Cardiac muscle cell (in vitro differentiated cells and primary cell): ENCODE measurements at regions not wholly inside any gene's neighbourhood (a gene's known extent, or its start where the extent isn't known, plus 50 kb on each side); places are given as distances from the start of the nearest gene placed in this dataset.

Source experiments
- DNase-seq, 2 donors: peaks; one replicate each; pipeline versions ENCODE4 v3.0.0 to v3.0.0-alpha.2; 2010 to 2017; ENCODE audit warnings: low read depth in 1 of 2, low spot score in 1 of 2
- H3K27ac ChIP-seq: fragments of 200-600 bp; sonication (generic); 2 replicates; pipeline ENCODE4 v1.5.1; 2016
- H3K27me3 ChIP-seq: fragments of 200-600 bp; sonication (generic); 2 replicates; pipeline ENCODE4 v1.6.0; 2016; ENCODE audit warnings: control low read depth
- H3K36me3 ChIP-seq: fragments of 200-600 bp; sonication (generic); 2 replicates; pipeline ENCODE4 v1.5.1; 2016; ENCODE audit warnings: control low read depth
- H3K4me1 ChIP-seq: fragments of 200-600 bp; sonication (generic); 2 replicates; pipeline ENCODE4 v1.8.1; 2017; ENCODE audit warnings: low read depth, mild to moderate bottlenecking, mixed run types
- H3K4me3 ChIP-seq: fragments of 200-600 bp; sonication (generic); 2 replicates; pipeline ENCODE4 v1.5.1; 2016; ENCODE audit warnings: mild to moderate bottlenecking
- H3K9me3 ChIP-seq: fragments of 200-600 bp; sonication (generic); 2 replicates; pipeline ENCODE4 v1.5.1; 2017; ENCODE audit warnings: low read depth, mild to moderate bottlenecking, control low read depth
- TF ChIP-seq, protein P1 (sequence below): IDR thresholded peaks from 2 replicates; pipeline ENCODE4 v1.5.1; 2012; ENCODE audit warnings: low read depth, mild to moderate bottlenecking, low read length

DNA sequence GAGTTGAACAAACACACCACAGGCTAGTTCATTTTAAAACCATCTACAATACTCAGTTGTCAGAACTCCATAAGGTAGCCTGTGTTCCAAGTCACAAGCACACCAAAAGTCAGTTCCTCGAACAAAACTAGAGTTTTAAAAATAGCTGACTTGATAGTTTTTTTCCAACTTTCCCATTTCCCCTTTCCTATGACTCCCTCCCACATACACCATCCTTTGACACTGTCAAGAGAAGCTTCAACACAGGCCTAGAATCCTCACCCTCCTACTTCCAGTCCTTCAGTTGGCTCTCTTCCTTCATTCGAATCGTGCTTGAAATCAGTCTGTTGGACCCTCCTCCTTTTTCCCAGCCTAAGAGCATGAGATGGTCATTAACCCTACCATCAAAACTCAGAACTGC lies 105.7 kb upstream of the AKIP1 start:
- no peaks in the 10 kb centered on the region for H3K9me3 ChIP-seq
- TF ChIP-seq, protein P1, sequence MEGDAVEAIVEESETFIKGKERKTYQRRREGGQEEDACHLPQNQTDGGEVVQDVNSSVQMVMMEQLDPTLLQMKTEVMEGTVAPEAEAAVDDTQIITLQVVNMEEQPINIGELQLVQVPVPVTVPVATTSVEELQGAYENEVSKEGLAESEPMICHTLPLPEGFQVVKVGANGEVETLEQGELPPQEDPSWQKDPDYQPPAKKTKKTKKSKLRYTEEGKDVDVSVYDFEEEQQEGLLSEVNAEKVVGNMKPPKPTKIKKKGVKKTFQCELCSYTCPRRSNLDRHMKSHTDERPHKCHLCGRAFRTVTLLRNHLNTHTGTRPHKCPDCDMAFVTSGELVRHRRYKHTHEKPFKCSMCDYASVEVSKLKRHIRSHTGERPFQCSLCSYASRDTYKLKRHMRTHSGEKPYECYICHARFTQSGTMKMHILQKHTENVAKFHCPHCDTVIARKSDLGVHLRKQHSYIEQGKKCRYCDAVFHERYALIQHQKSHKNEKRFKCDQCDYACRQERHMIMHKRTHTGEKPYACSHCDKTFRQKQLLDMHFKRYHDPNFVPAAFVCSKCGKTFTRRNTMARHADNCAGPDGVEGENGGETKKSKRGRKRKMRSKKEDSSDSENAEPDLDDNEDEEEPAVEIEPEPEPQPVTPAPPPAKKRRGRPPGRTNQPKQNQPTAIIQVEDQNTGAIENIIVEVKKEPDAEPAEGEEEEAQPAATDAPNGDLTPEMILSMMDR: no peak
- H3K27ac ChIP-seq: no peak overlapping the region
- no peaks in the 10 kb centered on the region for H3K36me3 ChIP-seq
- peaks cover 45% of the 10 kb centered on the region for H3K4me1 ChIP-seq
- no peak overlapping the region for H3K4me3 ChIP-seq
- no peaks in the 10 kb centered on the region for H3K27me3 ChIP-seq
- no peak for DNase-seq

DNA sequence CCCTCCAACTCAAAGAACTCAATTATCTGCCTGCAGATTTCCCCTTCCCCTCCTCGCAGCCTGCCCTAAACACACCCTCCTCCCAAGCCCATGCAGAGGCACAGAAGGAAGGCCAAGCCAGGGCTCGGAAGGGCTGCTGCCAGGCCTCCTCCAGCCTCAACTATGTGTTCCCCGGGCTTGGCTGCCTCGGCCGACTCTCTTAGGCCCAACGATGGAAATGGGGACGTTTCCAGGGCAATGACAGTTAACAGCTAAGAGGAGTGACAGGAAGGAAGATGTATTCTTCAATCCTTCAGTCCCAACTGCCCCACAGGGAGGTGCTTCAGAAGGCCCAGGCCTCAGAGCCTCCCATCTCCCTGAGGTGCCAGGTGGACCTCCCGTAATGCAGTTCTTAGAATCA lies 104.0 kb upstream of the AKIP1 start:
- no peaks in the 10 kb centered on the region for H3K36me3 ChIP-seq
- peaks cover 42% of the 10 kb centered on the region for H3K4me1 ChIP-seq
- H3K27me3 ChIP-seq: no peaks in the 10 kb centered on the region
- DNase-seq: no peak
- H3K27ac ChIP-seq: no peak overlapping the region
- no peak overlapping the region for H3K4me3 ChIP-seq
- no peaks in the 10 kb centered on the region for H3K9me3 ChIP-seq
- TF ChIP-seq, protein P1: no peak

DNA sequence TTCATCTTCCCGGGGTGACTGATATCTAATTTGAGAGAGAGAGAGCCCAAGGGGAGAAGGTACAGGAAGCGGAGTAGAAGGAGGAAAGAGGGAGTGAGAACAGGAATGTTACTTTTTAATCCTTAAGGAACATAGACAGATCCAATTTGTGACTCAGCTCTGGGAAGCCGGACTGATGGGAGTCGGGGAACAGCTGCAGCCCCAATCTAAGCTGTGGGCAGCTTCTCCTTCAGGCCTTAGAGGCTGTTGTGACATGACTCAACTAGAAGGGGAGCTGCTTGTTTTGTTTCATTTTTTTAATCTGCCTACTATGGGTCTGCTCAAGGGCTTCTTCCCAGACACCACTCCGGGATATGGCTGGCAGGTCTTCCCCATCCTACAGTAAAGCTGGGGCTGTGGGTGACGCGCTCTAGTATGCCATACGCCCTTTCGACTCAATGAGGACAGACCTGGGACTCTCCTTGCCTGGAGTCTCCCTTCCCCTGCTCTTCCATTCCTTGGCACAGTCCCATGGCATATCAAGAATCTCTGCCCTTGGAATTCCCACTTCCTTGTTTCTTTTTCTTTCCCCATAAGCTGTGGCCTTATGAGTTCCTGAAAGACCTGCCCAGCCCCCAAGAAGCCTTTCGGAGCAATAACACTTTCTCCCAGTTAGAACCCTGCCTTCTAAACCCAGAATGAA lies 103.3 kb upstream of the AKIP1 start:
- H3K36me3 ChIP-seq: no peaks in the 10 kb centered on the region
- H3K4me3 ChIP-seq: no peak overlapping the region
- TF ChIP-seq, protein P1: no peak
- peaks cover 42% of the 10 kb centered on the region for H3K4me1 ChIP-seq
- peak in 1 of 2 donors; percentile 90 for DNase-seq
- no peaks in the 10 kb centered on the region for H3K27me3 ChIP-seq
- H3K9me3 ChIP-seq: no peaks in the 10 kb centered on the region
- peak overlapping the region; percentile 73 for H3K27ac ChIP-seq

DNA sequence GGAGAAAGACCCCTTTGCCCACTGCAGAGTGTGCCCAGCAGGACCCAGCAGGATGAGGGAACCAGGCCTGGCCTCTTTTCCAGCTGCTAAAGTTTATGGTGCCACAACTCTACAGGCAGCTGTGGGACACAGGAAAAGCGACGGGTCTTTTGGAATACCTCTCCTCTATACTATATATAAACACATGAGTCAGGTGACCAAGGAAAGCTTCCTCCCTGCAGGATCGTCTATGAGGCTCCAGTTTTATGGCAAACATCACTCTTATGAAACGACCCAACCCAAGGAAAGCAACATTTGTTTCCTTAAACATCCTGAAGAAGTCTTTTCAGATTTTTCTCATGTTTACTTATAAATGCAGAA lies 102.8 kb upstream of the AKIP1 start:
- H3K27ac ChIP-seq: peak overlapping the region; percentile 73

DNA sequence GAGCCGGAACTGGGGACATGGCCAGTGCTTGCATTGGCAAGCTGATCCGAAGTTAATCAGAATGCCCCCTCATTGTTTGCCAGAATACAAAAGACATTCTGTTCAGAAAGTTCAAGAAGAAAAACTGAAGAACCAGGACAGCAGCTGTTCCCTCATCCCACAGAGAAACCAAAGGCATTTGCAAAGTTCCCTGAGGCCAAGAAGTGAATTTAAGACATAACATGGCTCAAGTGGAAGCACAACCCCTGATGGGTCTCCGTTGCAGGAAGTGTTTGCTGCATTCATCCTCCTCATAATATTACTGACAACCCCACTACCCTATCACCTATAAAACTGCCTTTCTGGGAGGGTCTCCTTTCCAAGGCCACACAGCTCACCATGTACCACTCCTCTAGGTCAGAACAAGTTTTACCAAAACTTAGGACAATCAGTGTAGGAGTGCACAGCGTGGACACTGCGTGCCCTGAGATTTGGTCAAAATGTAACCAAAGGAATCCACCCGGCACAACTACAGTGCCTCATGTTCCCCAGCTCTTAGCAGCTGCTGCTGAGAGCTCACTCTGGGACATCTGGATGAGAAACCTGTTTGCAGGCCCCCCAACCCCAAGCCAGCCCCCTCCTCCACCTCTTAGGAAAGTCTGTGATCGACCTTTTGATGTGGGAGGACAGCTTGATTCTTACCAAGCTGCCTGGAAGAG lies 101.6 kb upstream of the AKIP1 start:
- Histone ChIP-seq H3K36me3 (no peaks in the 10 kb centered on the region), H3K4me1 (peaks cover 47% of the 10 kb centered on the region), H3K9me3 (no peaks in the 10 kb centered on the region), H3K27me3 (no peaks in the 10 kb centered on the region), H3K27ac (peak overlapping the region; percentile 95), H3K4me3 (peak overlapping the region; percentile 64)
- TF ChIP-seq, protein P1: no peak
- DNase-seq: no peak

More for the DNA sequence above, 102.8 kb upstream of the AKIP1 start:
- peak in 1 of 2 donors; percentile 24 for DNase-seq
- Histone ChIP-seq H3K36me3 (no peaks in the 10 kb centered on the region), H3K9me3 (no peaks in the 10 kb centered on the region), H3K4me3 (no peak overlapping the region), H3K4me1 (peaks cover 42% of the 10 kb centered on the region), H3K27me3 (no peaks in the 10 kb centered on the region)
- TF ChIP-seq, protein P1: no peak
